ENCODE measurements at regions not wholly inside any gene's neighbourhood (a gene's known extent, or its start where the extent isn't known, plus 50 kb on each side); places are given as distances from the start of the nearest gene placed in this dataset.

DNA sequence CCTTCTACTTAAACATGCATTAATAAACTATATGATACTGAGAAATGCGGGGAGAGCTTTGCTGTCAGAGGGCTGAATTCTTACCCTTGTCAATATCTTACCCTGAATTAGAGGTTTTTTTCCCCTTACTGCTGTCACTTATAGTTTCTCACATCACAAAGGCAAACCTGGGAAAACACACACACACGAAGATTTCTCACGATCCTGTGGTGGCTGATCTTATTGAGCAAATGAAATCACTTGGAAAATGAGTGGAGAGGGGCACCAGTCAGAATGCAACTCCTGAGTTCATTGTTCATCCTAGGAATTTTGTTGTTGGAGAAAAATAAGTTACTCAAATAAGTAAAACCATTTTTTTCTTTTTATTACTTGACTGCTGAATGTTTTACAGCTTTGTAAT is 673.6 kb downstream of the EDEM1 start:
- H3K27me3 ChIP-seq (ENCODE audit: control insufficient read depth, insufficient read depth, low read length, poor library complexity, severe bottlenecking): no peaks in the 10 kb centered on the region
- whole genome bisulfite sequencing, 2 experiments (ENCODE audit: insufficient coverage in 1 of 2, insufficient read length in 1 of 2): 57 to 80% methylated on average over 1 to 3 of the region's 3 CpGs
- DNase-seq: no peak
- no peak overlapping the region for H3K9ac ChIP-seq (ENCODE audit: extremely low read depth, low read length, poor library complexity, severe bottlenecking)
- H3K27me3 Mint-ChIP-seq (ENCODE audit: insufficient read depth): no peaks in the 10 kb centered on the region
- no peak overlapping the region for H3K27ac Mint-ChIP-seq
- H3K36me3 Mint-ChIP-seq (ENCODE audit: low read depth): no peaks in the 10 kb centered on the region
- no peaks in the 10 kb centered on the region for H3K4me1 Mint-ChIP-seq
- no peak overlapping the region for H3K27ac ChIP-seq (ENCODE audit: low read depth, low read length)
- H3K36me3 ChIP-seq (ENCODE audit: control insufficient read depth, insufficient read depth, low read length): no peaks in the 10 kb centered on the region
- no peak overlapping the region for H3K4me3 ChIP-seq (ENCODE audit: low read length)
- no peaks in the 10 kb centered on the region for H3K4me1 ChIP-seq (ENCODE audit: control insufficient read depth, insufficient read depth, low read length)
- no peaks in the 10 kb centered on the region for H3K9me3 Mint-ChIP-seq
- no peak overlapping the region for H3K4me3 Mint-ChIP-seq
- no peaks in the 10 kb centered on the region for H3K9me3 ChIP-seq (ENCODE audit: control insufficient read depth, low read length)
- TF ChIP-seq, protein P1, sequence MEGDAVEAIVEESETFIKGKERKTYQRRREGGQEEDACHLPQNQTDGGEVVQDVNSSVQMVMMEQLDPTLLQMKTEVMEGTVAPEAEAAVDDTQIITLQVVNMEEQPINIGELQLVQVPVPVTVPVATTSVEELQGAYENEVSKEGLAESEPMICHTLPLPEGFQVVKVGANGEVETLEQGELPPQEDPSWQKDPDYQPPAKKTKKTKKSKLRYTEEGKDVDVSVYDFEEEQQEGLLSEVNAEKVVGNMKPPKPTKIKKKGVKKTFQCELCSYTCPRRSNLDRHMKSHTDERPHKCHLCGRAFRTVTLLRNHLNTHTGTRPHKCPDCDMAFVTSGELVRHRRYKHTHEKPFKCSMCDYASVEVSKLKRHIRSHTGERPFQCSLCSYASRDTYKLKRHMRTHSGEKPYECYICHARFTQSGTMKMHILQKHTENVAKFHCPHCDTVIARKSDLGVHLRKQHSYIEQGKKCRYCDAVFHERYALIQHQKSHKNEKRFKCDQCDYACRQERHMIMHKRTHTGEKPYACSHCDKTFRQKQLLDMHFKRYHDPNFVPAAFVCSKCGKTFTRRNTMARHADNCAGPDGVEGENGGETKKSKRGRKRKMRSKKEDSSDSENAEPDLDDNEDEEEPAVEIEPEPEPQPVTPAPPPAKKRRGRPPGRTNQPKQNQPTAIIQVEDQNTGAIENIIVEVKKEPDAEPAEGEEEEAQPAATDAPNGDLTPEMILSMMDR (conservative IDR thresholded peaks at IDR 0.05): no peak

- Mint-ChIP-seq H3K27ac (no peak overlapping the region), H3K36me3 (ENCODE audit: low read depth) (no peaks in the 10 kb centered on the region), H3K27me3 (ENCODE audit: insufficient read depth) (no peaks in the 10 kb centered on the region), H3K4me1 (peaks cover 2% of the 10 kb centered on the region), H3K9me3 (no peaks in the 10 kb centered on the region), H3K4me3 (no peak overlapping the region)
- H3K36me3 ChIP-seq (ENCODE audit: control insufficient read depth, insufficient read depth, low read length): no peaks in the 10 kb centered on the region
- no peaks in the 10 kb centered on the region for H3K4me1 ChIP-seq (ENCODE audit: control insufficient read depth, insufficient read depth, low read length)
- H3K27me3 ChIP-seq (ENCODE audit: control insufficient read depth, insufficient read depth, low read length, poor library complexity, severe bottlenecking): no peaks in the 10 kb centered on the region
- no peak overlapping the region for H3K27ac ChIP-seq (ENCODE audit: low read depth, low read length)
- H3K4me3 ChIP-seq (ENCODE audit: low read length): no peak overlapping the region
- H3K9ac ChIP-seq (ENCODE audit: extremely low read depth, low read length, poor library complexity, severe bottlenecking): no peak overlapping the region
- 92 to 100% methylated on average over 2 of the region's 2 CpGs for WGBS, 2 experiments (ENCODE audit: insufficient coverage in 1 of 2, insufficient read length in 1 of 2)
- H3K9me3 ChIP-seq (ENCODE audit: control insufficient read depth, low read length): peaks cover under 1% of the 10 kb centered on the region
- TF ChIP-seq, protein P1 (conservative IDR thresholded peaks at IDR 0.05): no peak
- no peak for DNase-seq
These were observed 687.4 kb downstream of the EDEM1 start for GRCh38 chr3:5874931-5875341.

GRCh38 chr3:5888851-5889250 is 701.3 kb downstream of the EDEM1 start:
- DNase-seq: no peak
- 92 to 94% methylated on average over 2 to 3 of the region's 3 CpGs for WGBS, 2 experiments (ENCODE audit: insufficient coverage in 1 of 2, insufficient read length in 1 of 2)
- Histone ChIP-seq H3K9me3 (ENCODE audit: control insufficient read depth, low read length) (peaks cover 3% of the 10 kb centered on the region), H3K4me1 (ENCODE audit: control insufficient read depth, insufficient read depth, low read length) (peaks cover 3% of the 10 kb centered on the region), H3K36me3 (ENCODE audit: control insufficient read depth, insufficient read depth, low read length) (no peaks in the 10 kb centered on the region), H3K27ac (ENCODE audit: low read depth, low read length) (no peak overlapping the region), H3K9ac (ENCODE audit: extremely low read depth, low read length, poor library complexity, severe bottlenecking) (no peak overlapping the region), H3K4me3 (ENCODE audit: low read length) (no peak overlapping the region), H3K27me3 (ENCODE audit: control insufficient read depth, insufficient read depth, low read length, poor library complexity, severe bottlenecking) (no peaks in the 10 kb centered on the region)
- peaks cover 23% of the 10 kb centered on the region for H3K4me1 Mint-ChIP-seq
- H3K4me3 Mint-ChIP-seq: no peak overlapping the region
- no peak overlapping the region for H3K27ac Mint-ChIP-seq
- no peaks in the 10 kb centered on the region for H3K27me3 Mint-ChIP-seq (ENCODE audit: insufficient read depth)
- peaks cover 2% of the 10 kb centered on the region for H3K9me3 Mint-ChIP-seq
- TF ChIP-seq, protein P1 (conservative IDR thresholded peaks at IDR 0.05): no peak
- H3K36me3 Mint-ChIP-seq (ENCODE audit: low read depth): peaks cover 2% of the 10 kb centered on the region

Data from endodermal cell (in vitro differentiated cells).